ENCODE measurements at regions not wholly inside any gene's neighbourhood (a gene's known extent, or its start where the extent isn't known, plus 50 kb on each side); places are given as distances from the start of the nearest gene placed in this dataset.

DNA sequence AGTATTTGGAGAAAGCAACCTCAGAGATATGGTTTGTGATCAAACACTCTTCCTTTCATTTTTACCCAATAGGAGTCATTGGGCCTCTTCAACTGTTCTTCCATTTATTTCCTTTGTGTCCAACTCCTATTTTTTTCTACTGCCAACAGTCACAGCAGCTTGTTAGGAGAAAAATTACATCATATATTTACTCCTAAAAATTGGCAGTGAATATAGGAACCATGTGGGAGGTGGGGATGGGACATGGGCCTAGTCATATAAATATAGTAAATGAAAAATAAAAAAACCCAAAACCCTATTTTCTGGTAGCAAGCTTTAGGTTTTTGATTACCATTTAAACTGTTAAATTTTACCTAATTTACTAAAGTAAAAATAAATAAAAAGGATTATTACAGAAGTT, 134.9 kb upstream of the MPDZ start:
- TF ChIP-seq, protein P1, sequence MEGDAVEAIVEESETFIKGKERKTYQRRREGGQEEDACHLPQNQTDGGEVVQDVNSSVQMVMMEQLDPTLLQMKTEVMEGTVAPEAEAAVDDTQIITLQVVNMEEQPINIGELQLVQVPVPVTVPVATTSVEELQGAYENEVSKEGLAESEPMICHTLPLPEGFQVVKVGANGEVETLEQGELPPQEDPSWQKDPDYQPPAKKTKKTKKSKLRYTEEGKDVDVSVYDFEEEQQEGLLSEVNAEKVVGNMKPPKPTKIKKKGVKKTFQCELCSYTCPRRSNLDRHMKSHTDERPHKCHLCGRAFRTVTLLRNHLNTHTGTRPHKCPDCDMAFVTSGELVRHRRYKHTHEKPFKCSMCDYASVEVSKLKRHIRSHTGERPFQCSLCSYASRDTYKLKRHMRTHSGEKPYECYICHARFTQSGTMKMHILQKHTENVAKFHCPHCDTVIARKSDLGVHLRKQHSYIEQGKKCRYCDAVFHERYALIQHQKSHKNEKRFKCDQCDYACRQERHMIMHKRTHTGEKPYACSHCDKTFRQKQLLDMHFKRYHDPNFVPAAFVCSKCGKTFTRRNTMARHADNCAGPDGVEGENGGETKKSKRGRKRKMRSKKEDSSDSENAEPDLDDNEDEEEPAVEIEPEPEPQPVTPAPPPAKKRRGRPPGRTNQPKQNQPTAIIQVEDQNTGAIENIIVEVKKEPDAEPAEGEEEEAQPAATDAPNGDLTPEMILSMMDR (IDR thresholded peaks at IDR 0.05), result no peak
- no peak for TF ChIP-seq POLR2A (IDR thresholded peaks at IDR 0.05)

All from uterus (tissue), 2 donors.